ENCODE measurements at regions not wholly inside any gene's neighbourhood (a gene's known extent, or its start where the extent isn't known, plus 50 kb on each side); places are given as distances from the start of the nearest gene placed in this dataset.

DNA sequence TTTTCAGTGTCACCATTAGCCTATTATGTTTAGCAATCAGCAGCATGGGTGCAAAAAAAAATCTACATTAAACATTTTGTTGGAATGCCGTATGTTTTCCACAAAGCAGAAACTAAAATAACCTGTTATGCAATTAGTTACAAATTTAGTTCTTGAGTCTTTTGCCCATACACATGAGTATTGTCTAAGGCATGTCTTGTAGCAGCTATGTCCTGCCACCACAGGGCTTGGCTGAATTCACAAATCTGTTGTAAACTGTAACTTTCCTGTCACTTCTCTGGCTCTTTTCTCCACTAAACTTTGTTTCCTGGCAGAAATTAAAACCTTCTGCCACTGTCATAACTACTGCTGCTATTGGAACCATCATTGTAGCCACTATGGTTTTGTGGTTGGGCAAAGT lies 277.9 kb upstream of the SPRY2 start:
- TF ChIP-seq EZH2 (IDR thresholded peaks at IDR 0.05; ENCODE audit: low read length, unreplicated experiment): no peak
- TF ChIP-seq, protein P1, sequence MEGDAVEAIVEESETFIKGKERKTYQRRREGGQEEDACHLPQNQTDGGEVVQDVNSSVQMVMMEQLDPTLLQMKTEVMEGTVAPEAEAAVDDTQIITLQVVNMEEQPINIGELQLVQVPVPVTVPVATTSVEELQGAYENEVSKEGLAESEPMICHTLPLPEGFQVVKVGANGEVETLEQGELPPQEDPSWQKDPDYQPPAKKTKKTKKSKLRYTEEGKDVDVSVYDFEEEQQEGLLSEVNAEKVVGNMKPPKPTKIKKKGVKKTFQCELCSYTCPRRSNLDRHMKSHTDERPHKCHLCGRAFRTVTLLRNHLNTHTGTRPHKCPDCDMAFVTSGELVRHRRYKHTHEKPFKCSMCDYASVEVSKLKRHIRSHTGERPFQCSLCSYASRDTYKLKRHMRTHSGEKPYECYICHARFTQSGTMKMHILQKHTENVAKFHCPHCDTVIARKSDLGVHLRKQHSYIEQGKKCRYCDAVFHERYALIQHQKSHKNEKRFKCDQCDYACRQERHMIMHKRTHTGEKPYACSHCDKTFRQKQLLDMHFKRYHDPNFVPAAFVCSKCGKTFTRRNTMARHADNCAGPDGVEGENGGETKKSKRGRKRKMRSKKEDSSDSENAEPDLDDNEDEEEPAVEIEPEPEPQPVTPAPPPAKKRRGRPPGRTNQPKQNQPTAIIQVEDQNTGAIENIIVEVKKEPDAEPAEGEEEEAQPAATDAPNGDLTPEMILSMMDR (conservative IDR thresholded peaks at IDR 0.05; ENCODE audit: low read depth, low read length): no peak
- TF ChIP-seq EZH2phosphoT487 (IDR thresholded peaks at IDR 0.05; ENCODE audit: borderline replicate concordance, low read length): no peak
